ENCODE measurements at regions not wholly inside any gene's neighbourhood (a gene's known extent, or its start where the extent isn't known, plus 50 kb on each side); places are given as distances from the start of the nearest gene placed in this dataset.

- DNase-seq (ENCODE audit: low read depth in 2 of 2), result no peak
Measured at GRCh38 chr9:120292606-120293005, 287.4 kb downstream of the CDK5RAP2 start.

- DNase-seq (ENCODE audit: low read depth in 2 of 2), result no peak
Measured at GRCh38 chr9:120291050-120291449, 288.9 kb downstream of the CDK5RAP2 start.

GRCh38 chr9:120289990-120290975, 289.7 kb downstream of the CDK5RAP2 start:
- no peak for DNase-seq (ENCODE audit: low read depth in 2 of 2)

GRCh38 chr9:120289098-120289497, 290.9 kb downstream of the CDK5RAP2 start:
- no peak for DNase-seq (ENCODE audit: low read depth in 2 of 2)

GRCh38 chr9:120286530-120286929, 293.4 kb downstream of the CDK5RAP2 start:
- DNase-seq (ENCODE audit: low read depth in 2 of 2), result no peak

GRCh38 chr9:120284821-120285220, 295.1 kb downstream of the CDK5RAP2 start:
- DNase-seq (ENCODE audit: low read depth in 2 of 2), result no peak

GRCh38 chr9:120281665-120282064, 298.3 kb downstream of the CDK5RAP2 start:
- DNase-seq (ENCODE audit: low read depth in 2 of 2), result no peak

GRCh38 chr9:120267929-120268328, 312.0 kb downstream of the CDK5RAP2 start:
- DNase-seq (ENCODE audit: low read depth in 2 of 2), result no peak

- no peak for DNase-seq (ENCODE audit: low read depth in 2 of 2)
Measured at GRCh38 chr9:120265791-120266190, 314.2 kb downstream of the CDK5RAP2 start.

- no peak for DNase-seq (ENCODE audit: low read depth in 2 of 2)
Measured at GRCh38 chr9:120264528-120264927, 315.4 kb downstream of the CDK5RAP2 start.

GRCh38 chr9:120263836-120264235, 316.1 kb downstream of the CDK5RAP2 start:
- no peak for DNase-seq (ENCODE audit: low read depth in 2 of 2)

GRCh38 chr9:120261419-120261818, 318.5 kb downstream of the CDK5RAP2 start:
- DNase-seq (ENCODE audit: low read depth in 2 of 2), result no peak

GRCh38 chr9:120259100-120259499, 320.9 kb downstream of the CDK5RAP2 start:
- DNase-seq (ENCODE audit: low read depth in 2 of 2), result no peak

- DNase-seq (ENCODE audit: low read depth in 2 of 2), result no peak
Measured at GRCh38 chr9:120258096-120258495, 321.9 kb downstream of the CDK5RAP2 start.

- no peak for DNase-seq (ENCODE audit: low read depth in 2 of 2)
Measured at GRCh38 chr9:120257483-120257882, 322.5 kb downstream of the CDK5RAP2 start.

- no peak for DNase-seq (ENCODE audit: low read depth in 2 of 2)
Measured at GRCh38 chr9:120256146-120256545, 323.8 kb downstream of the CDK5RAP2 start.

- DNase-seq (ENCODE audit: low read depth in 2 of 2), result no peak
Measured at GRCh38 chr9:120252248-120252647, 327.7 kb downstream of the CDK5RAP2 start.

- no peak for DNase-seq (ENCODE audit: low read depth in 2 of 2)
Measured at GRCh38 chr9:120242116-120242811, 337.7 kb downstream of the CDK5RAP2 start.

- no peak for DNase-seq (ENCODE audit: low read depth in 2 of 2)
Measured at GRCh38 chr9:120236596-120236995, 343.4 kb downstream of the CDK5RAP2 start.

GRCh38 chr9:120235081-120235480, 344.9 kb downstream of the CDK5RAP2 start:
- no peak for DNase-seq (ENCODE audit: low read depth in 2 of 2)

GRCh38 chr9:120230227-120230626, 349.7 kb downstream of the CDK5RAP2 start:
- DNase-seq (ENCODE audit: low read depth in 2 of 2), result no peak

- DNase-seq (ENCODE audit: low read depth in 2 of 2), result no peak
Measured at GRCh38 chr9:120221844-120222243, 358.1 kb downstream of the CDK5RAP2 start.

- no peak for DNase-seq (ENCODE audit: low read depth in 2 of 2)
Measured at GRCh38 chr9:120214332-120214731, 365.6 kb downstream of the CDK5RAP2 start.

Data from dermis microvascular lymphatic vessel endothelial cell (primary cell).